IMR-90 (cell line): ENCODE measurements at regions not wholly inside any gene's neighbourhood (a gene's known extent, or its start where the extent isn't known, plus 50 kb on each side); places are given as distances from the start of the nearest gene placed in this dataset.

ENCODE experiments used
- ATAC-seq: fragments of 200-7000 bp; cut with Tn5 transposase; 2 replicates; pipeline ENCODE4 v1.9.1; 2020; ENCODE audit warnings: low read depth, mild to moderate bottlenecking, moderate library complexity
- BruUV-seq: library from RNA; stranded (reverse); fragments of 400-500 nt; replicated peaks from 2 replicates; lab custom pipeline; 2021; lab: Mats Ljungman, UMichigan
- CTCF ChIA-PET: fragments of 300-600 bp; formaldehyde crosslinking; extraction: SDS; loops from one replicate; lab custom pipeline; 2021; ENCODE audit warnings: antibody characterized with exemption; lab: Yijun Ruan, JAX
- POLR2A ChIA-PET: fragments of 300-600 bp; sonication (Branson Sonifier 250); formaldehyde crosslinking; loops from one replicate; lab custom pipeline; 2022; ENCODE audit warnings: antibody characterized with exemption; ENCODE audit not compliant: unreplicated experiment; lab: Charles Lee
- DNase-seq: peaks from one replicate; pipeline ENCODE4 v3.0.0; 2013
- H2AFZ ChIP-seq: replicated peaks from 2 replicates; pipeline ENCODE3; 2013; ENCODE audit warnings: low read length, mild to moderate bottlenecking; ENCODE audit not compliant: poor library complexity
- H2AK5ac ChIP-seq: 2 replicates; pipeline ENCODE4 v1.6.1; 2013; ENCODE audit warnings: low read depth, low read length, inconsistent platforms
- H2AK9ac ChIP-seq: replicated peaks from 2 replicates; pipeline ENCODE3; 2013; ENCODE audit warnings: mild to moderate bottlenecking, low read depth, low read length, moderate library complexity; ENCODE audit not compliant: poor library complexity
- H2BK120ac ChIP-seq: 2 replicates; pipeline ENCODE4 v1.6.1; 2013; ENCODE audit warnings: low read depth, low read length, inconsistent platforms
- H2BK15ac ChIP-seq: 3 replicates; pipeline ENCODE4 v1.6.1; 2013; ENCODE audit warnings: low read depth, low read length, inconsistent platforms
- H2BK20ac ChIP-seq: 2 replicates; pipeline ENCODE4 v1.6.1; 2013; ENCODE audit warnings: low read depth, mild to moderate bottlenecking, inconsistent platforms, low read length, moderate library complexity
- H2BK5ac ChIP-seq: 2 replicates; pipeline ENCODE4 v1.6.1; 2013; ENCODE audit warnings: mild to moderate bottlenecking, low read depth, low read length, inconsistent platforms; ENCODE audit not compliant: poor library complexity, severe bottlenecking
- H3K14ac ChIP-seq: replicated peaks from 2 replicates; pipeline ENCODE4 v1.6.1; 2013; ENCODE audit warnings: low read depth, low read length, inconsistent platforms
- H3K18ac ChIP-seq: 2 replicates; pipeline ENCODE4 v1.6.1; 2013; ENCODE audit warnings: low read depth, low read length, control low read depth
- H3K23ac ChIP-seq: 2 replicates; pipeline ENCODE4 v1.6.1; 2013; ENCODE audit warnings: low read depth, low read length, inconsistent platforms
- H3K27ac ChIP-seq: 2 replicates; pipeline ENCODE4 v1.5.1; 2013; ENCODE audit warnings: mild to moderate bottlenecking, control low read depth, low read length; ENCODE audit not compliant: insufficient read depth
- H3K27me3 ChIP-seq: 2 replicates; pipeline ENCODE4 v1.6.1; 2013; ENCODE audit warnings: low read length; ENCODE audit not compliant: control insufficient read depth, insufficient read depth
- H3K36me3 ChIP-seq: 2 replicates; pipeline ENCODE4 v1.6.1; 2013; ENCODE audit warnings: low read length, mixed read lengths; ENCODE audit not compliant: control insufficient read depth, insufficient read depth
- H3K4ac ChIP-seq: 2 replicates; pipeline ENCODE4 v1.6.1; 2013; ENCODE audit warnings: low read depth, low read length, inconsistent platforms
- H3K4me1 ChIP-seq: 2 replicates; pipeline ENCODE4 v1.6.1; 2013; ENCODE audit warnings: low read length, mixed read lengths; ENCODE audit not compliant: control insufficient read depth, insufficient read depth
- H3K4me2 ChIP-seq: 2 replicates; pipeline ENCODE4 v1.6.1; 2013; ENCODE audit warnings: low read depth, mild to moderate bottlenecking, control low read depth, low read length, moderate library complexity
- H3K4me3 ChIP-seq: 2 replicates; pipeline ENCODE4 v1.5.1; 2013; ENCODE audit warnings: low read depth, mild to moderate bottlenecking, control low read depth, low read length, moderate library complexity; ENCODE audit not compliant: insufficient read depth
- H3K56ac ChIP-seq: 2 replicates; pipeline ENCODE4 v1.6.1; 2013; ENCODE audit warnings: low read length, inconsistent platforms; ENCODE audit not compliant: insufficient read depth; ENCODE audit errors: extremely low read depth
- H3K79me1 ChIP-seq, 2 experiments: 2 replicates each; pipeline ENCODE4 v1.6.1; 2013; ENCODE audit warnings: low read length in 2 of 2, inconsistent platforms in 1 of 2, low read depth in 1 of 2
- H3K9ac ChIP-seq: 2 replicates; pipeline ENCODE4 v1.6.1; 2013; ENCODE audit warnings: low read depth, low read length, control low read depth
- H3K9me1 ChIP-seq: 2 replicates; pipeline ENCODE4 v1.6.1; 2013; ENCODE audit warnings: low read length, inconsistent platforms; ENCODE audit not compliant: insufficient read depth
- H3K9me3 ChIP-seq: 2 replicates; pipeline ENCODE4 v1.6.1; 2013; ENCODE audit warnings: low read length; ENCODE audit not compliant: control insufficient read depth, insufficient read depth
- H4K20me1 ChIP-seq: 2 replicates; pipeline ENCODE4 v1.6.1; 2013; ENCODE audit warnings: low read length, inconsistent platforms; ENCODE audit not compliant: insufficient read depth
- H4K5ac ChIP-seq: 2 replicates; pipeline ENCODE4 v1.6.1; 2013; ENCODE audit warnings: mild to moderate bottlenecking, low read depth, low read length, control low read depth
- H4K8ac ChIP-seq, 2 experiments: 2 replicates each; pipeline ENCODE4 v1.6.1; 2013; ENCODE audit warnings: low read depth in 2 of 2, low read length in 2 of 2, control low read depth in 1 of 2, inconsistent platforms in 1 of 2
- H4K91ac ChIP-seq: 2 replicates; pipeline ENCODE4 v1.6.1; 2013; ENCODE audit warnings: low read depth, low read length, inconsistent platforms; ENCODE audit not compliant: insufficient read depth
- BHLHE40 ChIP-seq: fragments of 150-350 bp; IDR thresholded peaks from 2 replicates; pipeline ENCODE4 v1.6.1; 2016; ENCODE audit warnings: mild to moderate bottlenecking, low read depth, low read length
- CEBPB ChIP-seq: IDR thresholded peaks from 2 replicates; pipeline ENCODE4 v1.6.1; 2012; ENCODE audit warnings: low read depth, low read length, improper control_type of control experiment
- MAFK ChIP-seq: IDR thresholded peaks from 2 replicates; pipeline ENCODE4 v1.6.1; 2012; ENCODE audit warnings: low read depth, low read length, improper control_type of control experiment
- MAZ ChIP-seq: IDR thresholded peaks from 2 replicates; pipeline ENCODE4 v1.6.1; 2012; ENCODE audit warnings: low read depth, mild to moderate bottlenecking, low read length, improper control_type of control experiment, moderate library complexity, borderline replicate concordance
- POLR2A ChIP-seq: IDR thresholded peaks from 2 replicates; pipeline ENCODE4 v1.6.1; 2012; ENCODE audit warnings: mild to moderate bottlenecking, low read depth, low read length
- WGBS, 2 experiments: methylation state at CpG; one replicate each; pipeline versions ENCODE4 v1.1.5 to v1.1.7; 2013; ENCODE audit warnings: missing lambda C conversion rate in 2 of 2; ENCODE audit not compliant: insufficient read length in 1 of 2; ENCODE audit errors: extremely low coverage in 2 of 2; 5-methylcytosine and 5-hydroxymethylcytosine counted together
- dilution Hi-C: fragments of 300-500 bp; cut with HindIII; formaldehyde crosslinking; loops from one replicate; pipeline ENCODE4 v1.14.3; 2018; ENCODE audit warnings: low sequenced_read_pairs; ENCODE audit not compliant: unreplicated experiment
- in situ Hi-C: fragments of 300-500 bp; cut with MboI; formaldehyde crosslinking; loops from 3 replicates; pipeline ENCODE4 v1.14.3; 2019; ENCODE audit warnings: low sequenced_read_pairs, inconsistent platforms, mixed read lengths
- intact Hi-C: fragments of 100-400 bp; cut with micrococcal nuclease; formaldehyde crosslinking; loops from 2 replicates; pipeline ENCODE4 v1.10.0; 2022
- TF ChIP-seq, protein P1 (sequence below): conservative IDR thresholded peaks from 2 replicates; pipeline ENCODE4 v1.5.1; 2012; ENCODE audit warnings: mild to moderate bottlenecking, low read depth, low read length, improper control_type of control experiment

DNA sequence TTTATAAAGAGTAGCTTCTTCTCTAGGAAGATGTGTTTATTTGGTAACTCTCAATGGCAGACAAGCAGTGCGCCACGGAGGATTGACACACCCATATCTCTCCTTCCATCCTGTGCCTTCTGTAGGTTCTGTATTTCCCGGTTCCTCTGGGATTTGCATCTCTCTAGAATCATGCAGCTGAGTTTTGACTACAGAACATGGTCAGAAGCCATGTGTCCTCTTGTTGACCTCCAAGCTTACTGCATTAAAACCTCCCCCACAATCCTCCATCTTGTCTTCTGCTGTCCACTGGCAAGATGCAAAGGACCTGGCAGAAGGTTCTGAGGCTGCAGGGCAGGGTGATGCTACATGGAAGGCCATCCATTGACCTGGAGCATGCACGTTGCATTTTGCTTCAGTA, 482.0 kb downstream of the DMRT2 start:
- Histone ChIP-seq H3K23ac (no peak overlapping the region), H3K9me1 (no peaks in the 10 kb centered on the region), H3K9ac (no peak overlapping the region), H2BK20ac (no peak overlapping the region), H4K8ac (no peak overlapping the region), H3K4me3 (no peak overlapping the region), H2AFZ (no peak overlapping the region), H3K18ac (no peak overlapping the region), H3K27me3 (no peaks in the 10 kb centered on the region), H3K36me3 (no peaks in the 10 kb centered on the region), H3K14ac (no peak overlapping the region), H2BK120ac (no peak overlapping the region), H3K56ac (no peak overlapping the region), H2AK9ac (no peak overlapping the region), H3K4me1 (no peaks in the 10 kb centered on the region), H2BK15ac (no peak overlapping the region), H4K5ac (no peak overlapping the region), H3K79me1 (no peaks in the 10 kb centered on the region), H2BK5ac (no peak overlapping the region), H3K9me3 (peaks cover 15% of the 10 kb centered on the region), H3K27ac (no peak overlapping the region), H2AK5ac (no peak overlapping the region), H3K4ac (no peak overlapping the region), H4K20me1 (no peaks in the 10 kb centered on the region), H3K4me2 (no peak overlapping the region), H4K91ac (no peak overlapping the region)
- TF ChIP-seq, protein P1, sequence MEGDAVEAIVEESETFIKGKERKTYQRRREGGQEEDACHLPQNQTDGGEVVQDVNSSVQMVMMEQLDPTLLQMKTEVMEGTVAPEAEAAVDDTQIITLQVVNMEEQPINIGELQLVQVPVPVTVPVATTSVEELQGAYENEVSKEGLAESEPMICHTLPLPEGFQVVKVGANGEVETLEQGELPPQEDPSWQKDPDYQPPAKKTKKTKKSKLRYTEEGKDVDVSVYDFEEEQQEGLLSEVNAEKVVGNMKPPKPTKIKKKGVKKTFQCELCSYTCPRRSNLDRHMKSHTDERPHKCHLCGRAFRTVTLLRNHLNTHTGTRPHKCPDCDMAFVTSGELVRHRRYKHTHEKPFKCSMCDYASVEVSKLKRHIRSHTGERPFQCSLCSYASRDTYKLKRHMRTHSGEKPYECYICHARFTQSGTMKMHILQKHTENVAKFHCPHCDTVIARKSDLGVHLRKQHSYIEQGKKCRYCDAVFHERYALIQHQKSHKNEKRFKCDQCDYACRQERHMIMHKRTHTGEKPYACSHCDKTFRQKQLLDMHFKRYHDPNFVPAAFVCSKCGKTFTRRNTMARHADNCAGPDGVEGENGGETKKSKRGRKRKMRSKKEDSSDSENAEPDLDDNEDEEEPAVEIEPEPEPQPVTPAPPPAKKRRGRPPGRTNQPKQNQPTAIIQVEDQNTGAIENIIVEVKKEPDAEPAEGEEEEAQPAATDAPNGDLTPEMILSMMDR: no peak
- TF ChIP-seq BHLHE40: no peak
- no peak for TF ChIP-seq POLR2A
- no peak for TF ChIP-seq MAFK
- no peak for TF ChIP-seq CEBPB
- no peak for TF ChIP-seq MAZ
- in situ Hi-C loops: no loop called here
- no TSS peak for BruUV-seq
- ATAC-seq (no peak), DNase-seq (no peak)
- ChIA-PET CTCF (no interaction called here), POLR2A (no interaction called here)
- intact Hi-C loops: no loop called here
- no CpG with 5 or more reads among the region's 4 CpGs for WGBS, 2 experiments
- dilution Hi-C loops: no loop called here
